Fibroblast of lung (primary cell): ENCODE measurements at regions not wholly inside any gene's neighbourhood (a gene's known extent, or its start where the extent isn't known, plus 50 kb on each side); places are given as distances from the start of the nearest gene placed in this dataset.

Experiments
- DNase-seq, 2 donors: peaks; one replicate each; pipeline versions ENCODE4 v3.0.0 to v3.0.0-alpha.2; 2010; ENCODE audit warnings: low read depth in 2 of 2
- H2AFZ ChIP-seq: 2 replicates; pipeline ENCODE4 v1.5.1; 2012; ENCODE audit warnings: low read length, control low read depth, inconsistent platforms
- H3K27ac ChIP-seq: 2 replicates; pipeline ENCODE4 v1.5.1; 2011; ENCODE audit warnings: low read length, control low read depth; ENCODE audit not compliant: insufficient read depth
- H3K27me3 ChIP-seq: 2 replicates; pipeline ENCODE4 v1.5.1; 2011; ENCODE audit warnings: mild to moderate bottlenecking, low read length; ENCODE audit not compliant: control insufficient read depth, insufficient read depth
- H3K36me3 ChIP-seq: 2 replicates; pipeline ENCODE4 v1.5.1; 2011; ENCODE audit warnings: low read length; ENCODE audit not compliant: control insufficient read depth, insufficient read depth
- H3K4me1 ChIP-seq: 2 replicates; pipeline ENCODE4 v1.5.1; 2011; ENCODE audit warnings: low read length; ENCODE audit not compliant: control insufficient read depth, insufficient read depth; ENCODE audit errors: extremely low read depth
- H3K4me2 ChIP-seq: 2 replicates; pipeline ENCODE4 v1.5.1; 2011; ENCODE audit warnings: low read length, control low read depth; ENCODE audit not compliant: insufficient read depth; ENCODE audit errors: extremely low read depth
- H3K4me3 ChIP-seq, 4 experiments: fragments of 200-600 bp in 1 of 4; sonication (generic) in 1 of 4; replicated peaks in 1 of 4; 2 replicates each; pipeline ENCODE4 v1.5.1; 2011 to 2016; ENCODE audit warnings: low read length in 4 of 4, low read depth in 3 of 4, mild to moderate bottlenecking in 3 of 4, control low read depth in 2 of 4, inconsistent platforms in 1 of 4, mixed read lengths in 1 of 4; ENCODE audit not compliant: insufficient read depth in 1 of 4; ENCODE audit errors: control extremely low read depth in 1 of 4
- H3K79me2 ChIP-seq: 2 replicates; pipeline ENCODE4 v1.5.1; 2012; ENCODE audit warnings: mild to moderate bottlenecking, low read length, inconsistent platforms; ENCODE audit not compliant: control insufficient read depth, insufficient read depth
- H3K9ac ChIP-seq: 2 replicates; pipeline ENCODE4 v1.5.1; 2011; ENCODE audit warnings: mild to moderate bottlenecking, low read length, control low read depth; ENCODE audit not compliant: insufficient read depth
- H3K9me3 ChIP-seq: 2 replicates; pipeline ENCODE4 v1.5.1; 2012; ENCODE audit warnings: low read depth, low read length; ENCODE audit not compliant: control insufficient read depth, insufficient read depth
- H4K20me1 ChIP-seq: 2 replicates; pipeline ENCODE4 v1.5.1; 2011; ENCODE audit warnings: low read length; ENCODE audit not compliant: control insufficient read depth, insufficient read depth; ENCODE audit errors: extremely low read depth
- CTCF ChIP-seq, 2 donors: IDR thresholded peaks in 1 of 2; conservative IDR thresholded peaks in 1 of 2; 1 replicate in 1 of 2; 2 replicates in 1 of 2; pipeline ENCODE4 v1.5.1; 2011 to 2012; ENCODE audit warnings: low read length in 2 of 2, control low read depth in 1 of 2, inconsistent platforms in 1 of 2, low read depth in 1 of 2, mild to moderate bottlenecking in 1 of 2
- EZH2 ChIP-seq: IDR thresholded peaks from 2 replicates; pipeline ENCODE4 v1.5.1; 2012; ENCODE audit warnings: low read length, control low read depth, mild to moderate bottlenecking; ENCODE audit errors: missing control alignments

- H3K9me3 ChIP-seq, result no peaks in the 10 kb centered on the region
- H3K9ac ChIP-seq, result no peak overlapping the region
- no peak overlapping the region for H3K4me3 ChIP-seq
- no peaks in the 10 kb centered on the region for H4K20me1 ChIP-seq
- no peak overlapping the region for H2AFZ ChIP-seq
- no peak overlapping the region for H3K4me2 ChIP-seq
- no peaks in the 10 kb centered on the region for H3K79me2 ChIP-seq
- H3K36me3 ChIP-seq, result no peaks in the 10 kb centered on the region
- no peaks in the 10 kb centered on the region for H3K4me1 ChIP-seq
- H3K27me3 ChIP-seq, result no peaks in the 10 kb centered on the region
- no peak for DNase-seq
- H3K27ac ChIP-seq, result no peak overlapping the region
- TF ChIP-seq EZH2 (no peak), CTCF (conservative IDR thresholded peaks at IDR 0.05 in 1 of 2, IDR thresholded peaks at IDR 0.05 in 1 of 2; ENCODE audit: low read depth in 1 of 2, low read length in 2 of 2) (no peak)
These were observed 677.4 kb downstream of the PDCD6IP start for GRCh38 chr3:34475851-34476250.

- H3K9ac ChIP-seq, result no peak overlapping the region
- H3K9me3 ChIP-seq, result no peaks in the 10 kb centered on the region
- H3K27ac ChIP-seq, result no peak overlapping the region
- no peaks in the 10 kb centered on the region for H4K20me1 ChIP-seq
- H3K4me3 ChIP-seq, result no peak overlapping the region
- H3K4me2 ChIP-seq, result no peak overlapping the region
- no peaks in the 10 kb centered on the region for H3K36me3 ChIP-seq
- TF ChIP-seq EZH2 (no peak), CTCF (conservative IDR thresholded peaks at IDR 0.05 in 1 of 2, IDR thresholded peaks at IDR 0.05 in 1 of 2; ENCODE audit: low read depth in 1 of 2, low read length in 2 of 2) (no peak)
- H3K79me2 ChIP-seq, result no peaks in the 10 kb centered on the region
- H2AFZ ChIP-seq, result no peak overlapping the region
- DNase-seq, result no peak
- H3K27me3 ChIP-seq, result no peaks in the 10 kb centered on the region
- H3K4me1 ChIP-seq, result no peaks in the 10 kb centered on the region
These were observed 685.0 kb downstream of the PDCD6IP start for GRCh38 chr3:34483311-34483887.

GRCh38 chr3:34504366-34504765 is 705.9 kb downstream of the PDCD6IP start:
- H3K9me3 ChIP-seq, result no peaks in the 10 kb centered on the region
- H3K4me3 ChIP-seq, result no peak overlapping the region
- no peak overlapping the region for H2AFZ ChIP-seq
- H3K4me2 ChIP-seq, result no peak overlapping the region
- no peak overlapping the region for H3K9ac ChIP-seq
- H3K4me1 ChIP-seq, result no peaks in the 10 kb centered on the region
- TF ChIP-seq EZH2, result no peak
- no peak overlapping the region for H3K27ac ChIP-seq
- no peaks in the 10 kb centered on the region for H3K27me3 ChIP-seq
- DNase-seq, result no peak
- no peaks in the 10 kb centered on the region for H3K79me2 ChIP-seq
- H3K36me3 ChIP-seq, result no peaks in the 10 kb centered on the region
- H4K20me1 ChIP-seq, result no peaks in the 10 kb centered on the region
